ENCODE measurements at regions not wholly inside any gene's neighbourhood (a gene's known extent, or its start where the extent isn't known, plus 50 kb on each side); places are given as distances from the start of the nearest gene placed in this dataset.
"Not testable (repeated sequence)": the region's sequence is repeated elsewhere in the genome, so short reads cannot be mapped to it uniquely, and the experiment has no call there.

GRCh38 chr3:110519071-110519470, 552.5 kb upstream of the NECTIN3 start:
- Histone ChIP-seq H3K4me3 (no peak overlapping the region), H3K36me3 (replicated peaks; ENCODE audit: insufficient read depth, low read depth) (no peaks in the 10 kb centered on the region), H3K79me2 (no peaks in the 10 kb centered on the region), H3K27ac (no peak overlapping the region), H3K9me3 (ENCODE audit: low read depth) (no peaks in the 10 kb centered on the region), H3K4me1 (ENCODE audit: insufficient read depth) (no peaks in the 10 kb centered on the region), H2AFZ (no peak overlapping the region), H4K20me1 (ENCODE audit: insufficient read depth, poor library complexity, severe bottlenecking) (no peaks in the 10 kb centered on the region), H3K4me2 (no peak overlapping the region), H3K27me3 (no peaks in the 10 kb centered on the region), H3K9me2 (replicated peaks; ENCODE audit: insufficient read depth) (no peaks in the 10 kb centered on the region)
- WGBS (ENCODE audit: low lambda C conversion rate, missing lambda C conversion rate) = 96% methylated on average over 1 of the region's 1 CpG
- no peak for DNase-seq (ENCODE audit: low spot score)
- no peak for TF ChIP-seq EZH2phosphoT487 (IDR thresholded peaks at IDR 0.05; ENCODE audit: low read depth, severe bottlenecking, unreplicated experiment)
- no peak for TF ChIP-seq CTCF (IDR thresholded peaks at IDR 0.05; ENCODE audit: poor library complexity)
- no peak for TF ChIP-seq EZH2 (IDR thresholded peaks at IDR 0.05; ENCODE audit: borderline replicate concordance)

- Histone ChIP-seq H3K79me2 (no peaks in the 10 kb centered on the region), H3K4me1 (ENCODE audit: insufficient read depth) (no peaks in the 10 kb centered on the region), H4K20me1 (ENCODE audit: insufficient read depth, poor library complexity, severe bottlenecking) (no peaks in the 10 kb centered on the region), H3K9me2 (replicated peaks; ENCODE audit: insufficient read depth) (no peaks in the 10 kb centered on the region), H3K27ac (peak overlapping the region; percentile 55), H3K36me3 (replicated peaks; ENCODE audit: insufficient read depth, low read depth) (no peaks in the 10 kb centered on the region), H3K27me3 (no peaks in the 10 kb centered on the region), H3K4me3 (no peak overlapping the region), H2AFZ (no peak overlapping the region), H3K4me2 (no peak overlapping the region), H3K9me3 (ENCODE audit: low read depth) (no peaks in the 10 kb centered on the region)
- TF ChIP-seq CTCF (IDR thresholded peaks at IDR 0.05; ENCODE audit: poor library complexity) (no peak), EZH2phosphoT487 (IDR thresholded peaks at IDR 0.05; ENCODE audit: low read depth, severe bottlenecking, unreplicated experiment) (no peak), EZH2 (IDR thresholded peaks at IDR 0.05; ENCODE audit: borderline replicate concordance) (no peak)
- 53% methylated on average over 2 of the region's 2 CpGs for WGBS (ENCODE audit: low lambda C conversion rate, missing lambda C conversion rate)
- peak; percentile 43 for DNase-seq (ENCODE audit: low spot score)
These were observed 550.6 kb upstream of the NECTIN3 start for GRCh38 chr3:110521019-110521418.

GRCh38 chr3:110525558-110526064, 546.0 kb upstream of the NECTIN3 start:
- not testable (repeated sequence) for H4K20me1 ChIP-seq (ENCODE audit: insufficient read depth, poor library complexity, severe bottlenecking); H3K27me3 ChIP-seq; H2AFZ ChIP-seq; H3K9me2 ChIP-seq (replicated peaks; ENCODE audit: insufficient read depth); H3K27ac ChIP-seq; DNase-seq (ENCODE audit: low spot score); H3K4me1 ChIP-seq (ENCODE audit: insufficient read depth); H3K36me3 ChIP-seq (replicated peaks; ENCODE audit: insufficient read depth, low read depth); H3K9me3 ChIP-seq (ENCODE audit: low read depth); H3K79me2 ChIP-seq; H3K4me2 ChIP-seq; H3K4me3 ChIP-seq
- 84% methylated on average over 6 of the region's 6 CpGs for WGBS (ENCODE audit: low lambda C conversion rate, missing lambda C conversion rate)

GRCh38 chr3:110526777-110527727, 544.6 kb upstream of the NECTIN3 start:
- peak overlapping the region; percentile 76 for H3K27ac ChIP-seq

More at GRCh38 chr3:110526777-110527727, 544.6 kb upstream of the NECTIN3 start:
- Histone ChIP-seq H2AFZ (no peak overlapping the region), H4K20me1 (ENCODE audit: insufficient read depth, poor library complexity, severe bottlenecking) (no peaks in the 10 kb centered on the region), H3K4me1 (ENCODE audit: insufficient read depth) (peaks cover 8% of the 10 kb centered on the region), H3K4me2 (peak overlapping the region; percentile 6), H3K9me3 (ENCODE audit: low read depth) (no peaks in the 10 kb centered on the region), H3K9me2 (replicated peaks; ENCODE audit: insufficient read depth) (no peaks in the 10 kb centered on the region), H3K36me3 (replicated peaks; ENCODE audit: insufficient read depth, low read depth) (no peaks in the 10 kb centered on the region), H3K79me2 (no peaks in the 10 kb centered on the region), H3K4me3 (no peak overlapping the region), H3K27me3 (no peaks in the 10 kb centered on the region)
- DNase-seq (ENCODE audit: low spot score) = peak; percentile 69
- WGBS (ENCODE audit: low lambda C conversion rate, missing lambda C conversion rate) = 65% methylated on average over 3 of the region's 3 CpGs
- TF ChIP-seq CTCF (IDR thresholded peaks at IDR 0.05; ENCODE audit: poor library complexity) (no peak), EZH2phosphoT487 (IDR thresholded peaks at IDR 0.05; ENCODE audit: low read depth, severe bottlenecking, unreplicated experiment) (no peak), EZH2 (IDR thresholded peaks at IDR 0.05; ENCODE audit: borderline replicate concordance) (no peak)
